Retinal pigment epithelial cell (primary cell): ENCODE measurements at regions not wholly inside any gene's neighbourhood (a gene's known extent, or its start where the extent isn't known, plus 50 kb on each side); places are given as distances from the start of the nearest gene placed in this dataset.

Experiments
- DNase-seq: peaks from one replicate; pipeline ENCODE4 v3.0.0-alpha.2; 2010; ENCODE audit warnings: low read depth
- H3K4me3 ChIP-seq: 2 replicates; pipeline ENCODE4 v1.5.1; 2011; ENCODE audit warnings: mild to moderate bottlenecking, low read length, control low read depth, moderate library complexity
- CTCF ChIP-seq: conservative IDR thresholded peaks from 2 replicates; pipeline ENCODE4 v1.5.1; 2011; ENCODE audit warnings: low read depth, low read length, control low read depth, inconsistent platforms

- H3K4me3 ChIP-seq: no peak overlapping the region
- DNase-seq: no peak
- TF ChIP-seq CTCF: no peak
These were observed 252.4 kb upstream of the GULP1 start for GRCh38 chr2:188039307-188039706.

- TF ChIP-seq CTCF: no peak
- no peak overlapping the region for H3K4me3 ChIP-seq
- DNase-seq: peak; percentile 78
These were observed 249.3 kb upstream of the GULP1 start for GRCh38 chr2:188042412-188042811.

- DNase-seq: no peak
- TF ChIP-seq CTCF: no peak
- no peak overlapping the region for H3K4me3 ChIP-seq
These were observed 246.7 kb upstream of the GULP1 start for GRCh38 chr2:188045016-188045415.

GRCh38 chr2:188046437-188046836 is 245.2 kb upstream of the GULP1 start:
- H3K4me3 ChIP-seq: no peak overlapping the region
- TF ChIP-seq CTCF: no peak

GRCh38 chr2:188047735-188048134 is 243.9 kb upstream of the GULP1 start:
- no peak for TF ChIP-seq CTCF
- DNase-seq: no peak
- no peak overlapping the region for H3K4me3 ChIP-seq

More at GRCh38 chr2:188046437-188046836, 245.2 kb upstream of the GULP1 start:
- DNase-seq: no peak

GRCh38 chr2:188050726-188051125 is 240.9 kb upstream of the GULP1 start:
- no peak for TF ChIP-seq CTCF
- H3K4me3 ChIP-seq: no peak overlapping the region
- no peak for DNase-seq

- no peak for TF ChIP-seq CTCF
- no peak overlapping the region for H3K4me3 ChIP-seq
- no peak for DNase-seq
These were observed 240.0 kb upstream of the GULP1 start for GRCh38 chr2:188051706-188052105.
